ENCODE measurements at regions not wholly inside any gene's neighbourhood (a gene's known extent, or its start where the extent isn't known, plus 50 kb on each side); places are given as distances from the start of the nearest gene placed in this dataset.

DNA sequence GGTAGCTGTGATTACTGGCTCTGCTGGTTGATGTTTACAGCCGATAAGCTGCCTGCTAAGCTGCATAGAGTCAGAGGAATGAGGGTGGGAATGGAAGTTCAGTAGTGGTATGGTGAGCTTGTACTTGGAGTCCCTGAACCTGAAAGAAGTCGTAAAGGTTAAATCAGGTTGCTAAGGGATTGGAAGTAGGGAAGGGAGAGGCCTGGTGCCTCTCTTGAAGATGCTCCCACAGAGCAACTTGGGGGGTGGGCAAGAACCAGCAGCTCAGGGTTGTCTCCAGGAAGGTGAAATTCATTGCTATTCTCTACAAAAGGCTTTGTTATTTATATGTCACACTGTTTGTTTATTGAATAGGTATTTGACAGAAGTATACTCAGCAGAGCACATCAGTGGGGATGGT lies 73.8 kb upstream of the OLFM4 start:
- no peak for TF ChIP-seq SUZ12 (IDR thresholded peaks at IDR 0.05; ENCODE audit: low read depth, low read length)
- no peak for TF ChIP-seq ELF4 (CRISPR knock-in tag; IDR thresholded peaks at IDR 0.05; ENCODE audit: borderline replicate concordance)
- TF ChIP-seq POLR2A (IDR thresholded peaks at IDR 0.05; ENCODE audit: insufficient read depth in 1 of 2, low read depth in 2 of 2, low read length in 2 of 2) = no peak
- no peak for TF ChIP-seq DMAP1 (CRISPR knock-in tag; IDR thresholded peaks at IDR 0.05)
- no peak for TF ChIP-seq ZNF598 (CRISPR knock-in tag; IDR thresholded peaks at IDR 0.05; ENCODE audit: borderline replicate concordance)
- no peak for TF ChIP-seq BRCA1 (CRISPR knock-in tag; IDR thresholded peaks at IDR 0.05)
- TF ChIP-seq MAFK (conservative IDR thresholded peaks at IDR 0.05 in 1 of 2, IDR thresholded peaks at IDR 0.05 in 1 of 2; ENCODE audit: low read length in 2 of 2) = no peak
- no peak for TF ChIP-seq RAD21 (CRISPR knock-in tag; IDR thresholded peaks at IDR 0.05)
- no peak for TF ChIP-seq ATF7-NPFF (CRISPR knock-in tag; IDR thresholded peaks at IDR 0.05; ENCODE audit: low read depth)
- TF ChIP-seq, protein P1, sequence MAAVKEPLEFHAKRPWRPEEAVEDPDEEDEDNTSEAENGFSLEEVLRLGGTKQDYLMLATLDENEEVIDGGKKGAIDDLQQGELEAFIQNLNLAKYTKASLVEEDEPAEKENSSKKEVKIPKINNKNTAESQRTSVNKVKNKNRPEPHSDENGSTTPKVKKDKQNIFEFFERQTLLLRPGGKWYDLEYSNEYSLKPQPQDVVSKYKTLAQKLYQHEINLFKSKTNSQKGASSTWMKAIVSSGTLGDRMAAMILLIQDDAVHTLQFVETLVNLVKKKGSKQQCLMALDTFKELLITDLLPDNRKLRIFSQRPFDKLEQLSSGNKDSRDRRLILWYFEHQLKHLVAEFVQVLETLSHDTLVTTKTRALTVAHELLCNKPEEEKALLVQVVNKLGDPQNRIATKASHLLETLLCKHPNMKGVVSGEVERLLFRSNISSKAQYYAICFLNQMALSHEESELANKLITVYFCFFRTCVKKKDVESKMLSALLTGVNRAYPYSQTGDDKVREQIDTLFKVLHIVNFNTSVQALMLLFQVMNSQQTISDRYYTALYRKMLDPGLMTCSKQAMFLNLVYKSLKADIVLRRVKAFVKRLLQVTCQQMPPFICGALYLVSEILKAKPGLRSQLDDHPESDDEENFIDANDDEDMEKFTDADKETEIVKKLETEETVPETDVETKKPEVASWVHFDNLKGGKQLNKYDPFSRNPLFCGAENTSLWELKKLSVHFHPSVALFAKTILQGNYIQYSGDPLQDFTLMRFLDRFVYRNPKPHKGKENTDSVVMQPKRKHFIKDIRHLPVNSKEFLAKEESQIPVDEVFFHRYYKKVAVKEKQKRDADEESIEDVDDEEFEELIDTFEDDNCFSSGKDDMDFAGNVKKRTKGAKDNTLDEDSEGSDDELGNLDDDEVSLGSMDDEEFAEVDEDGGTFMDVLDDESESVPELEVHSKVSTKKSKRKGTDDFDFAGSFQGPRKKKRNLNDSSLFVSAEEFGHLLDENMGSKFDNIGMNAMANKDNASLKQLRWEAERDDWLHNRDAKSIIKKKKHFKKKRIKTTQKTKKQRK (IDR thresholded peaks at IDR 0.05; ENCODE audit: low read length) = no peak
- TF ChIP-seq, protein P2, sequence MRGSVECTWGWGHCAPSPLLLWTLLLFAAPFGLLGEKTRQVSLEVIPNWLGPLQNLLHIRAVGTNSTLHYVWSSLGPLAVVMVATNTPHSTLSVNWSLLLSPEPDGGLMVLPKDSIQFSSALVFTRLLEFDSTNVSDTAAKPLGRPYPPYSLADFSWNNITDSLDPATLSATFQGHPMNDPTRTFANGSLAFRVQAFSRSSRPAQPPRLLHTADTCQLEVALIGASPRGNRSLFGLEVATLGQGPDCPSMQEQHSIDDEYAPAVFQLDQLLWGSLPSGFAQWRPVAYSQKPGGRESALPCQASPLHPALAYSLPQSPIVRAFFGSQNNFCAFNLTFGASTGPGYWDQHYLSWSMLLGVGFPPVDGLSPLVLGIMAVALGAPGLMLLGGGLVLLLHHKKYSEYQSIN (CRISPR knock-in tag; IDR thresholded peaks at IDR 0.05; ENCODE audit: borderline replicate concordance) = no peak
- no peak for TF ChIP-seq SP4 (CRISPR knock-in tag; IDR thresholded peaks at IDR 0.05)
- no peak for TF ChIP-seq SIN3A (IDR thresholded peaks at IDR 0.05; ENCODE audit: borderline replicate concordance, low read depth, low read length)
- no peak for TF ChIP-seq CREB1 (IDR thresholded peaks at IDR 0.05)
- TF ChIP-seq CREB1 (CRISPR knock-in tag; IDR thresholded peaks at IDR 0.05) = no peak

All from HepG2 (cell line).